Astrocyte (in vitro differentiated cells and primary cell): ENCODE measurements at regions not wholly inside any gene's neighbourhood (a gene's known extent, or its start where the extent isn't known, plus 50 kb on each side); places are given as distances from the start of the nearest gene placed in this dataset.

Source experiments
- CTCF ChIP-seq: IDR thresholded peaks from 2 replicates; pipeline ENCODE4 v1.5.1; 2011; ENCODE audit warnings: low read depth, mild to moderate bottlenecking, inconsistent platforms, low read length, moderate library complexity; ENCODE audit not compliant: insufficient read depth
- EZH2 ChIP-seq: IDR thresholded peaks from 2 replicates; pipeline ENCODE4 v1.6.1; 2012; ENCODE audit warnings: mild to moderate bottlenecking, low read length, inconsistent platforms; ENCODE audit not compliant: insufficient read depth

- TF ChIP-seq CTCF (no peak), EZH2 (no peak)
Observed at GRCh38 chr6:151172751-151173150, 67.0 kb upstream of the AKAP12 start.
